Bone marrow (tissue), 2 donors: ENCODE measurements at regions not wholly inside any gene's neighbourhood (a gene's known extent, or its start where the extent isn't known, plus 50 kb on each side); places are given as distances from the start of the nearest gene placed in this dataset.
"Not testable (repeated sequence)": the region's sequence is repeated elsewhere in the genome, so short reads cannot be mapped to it uniquely, and the experiment has no call there.

ENCODE experiments used
- DNase-seq, 2 donors: peaks; one replicate each; lab custom pipeline; 2025; lab: John Stamatoyannopoulos, UW

DNA sequence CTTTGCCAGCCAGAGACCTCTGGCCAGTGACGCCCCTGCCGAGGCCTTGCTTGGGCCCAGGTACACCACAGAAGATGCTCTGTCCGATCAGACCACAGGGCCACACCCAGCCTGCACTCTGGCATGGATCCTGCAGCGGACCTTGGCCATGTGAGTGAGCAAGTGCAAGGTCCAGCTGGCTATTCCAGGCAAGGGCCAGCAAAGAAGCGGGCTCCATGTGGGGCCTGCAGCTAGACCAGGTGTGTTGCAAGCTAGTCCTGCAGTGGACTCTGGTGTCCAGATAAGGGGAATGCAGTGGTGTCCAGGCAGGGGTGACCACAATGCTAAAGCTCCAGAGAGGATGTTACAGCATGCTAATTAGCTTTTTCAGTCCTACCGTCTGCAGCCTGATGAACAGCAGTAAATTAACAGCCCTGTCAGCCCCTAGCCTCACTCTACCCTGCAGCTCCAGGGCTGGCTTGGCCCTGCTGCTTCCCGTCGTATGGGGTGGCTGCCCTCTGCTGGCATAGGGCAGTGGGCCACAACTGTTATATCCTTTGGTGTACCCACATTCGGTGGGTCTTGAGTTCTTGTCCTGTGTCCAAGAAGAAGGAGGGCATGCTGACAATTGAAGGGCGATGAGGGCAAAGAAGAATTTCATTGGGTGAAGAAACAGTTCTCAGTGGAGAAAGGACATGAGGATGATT is 284.5 kb upstream of the POU5F2 start:
- no peak for DNase-seq

DNA sequence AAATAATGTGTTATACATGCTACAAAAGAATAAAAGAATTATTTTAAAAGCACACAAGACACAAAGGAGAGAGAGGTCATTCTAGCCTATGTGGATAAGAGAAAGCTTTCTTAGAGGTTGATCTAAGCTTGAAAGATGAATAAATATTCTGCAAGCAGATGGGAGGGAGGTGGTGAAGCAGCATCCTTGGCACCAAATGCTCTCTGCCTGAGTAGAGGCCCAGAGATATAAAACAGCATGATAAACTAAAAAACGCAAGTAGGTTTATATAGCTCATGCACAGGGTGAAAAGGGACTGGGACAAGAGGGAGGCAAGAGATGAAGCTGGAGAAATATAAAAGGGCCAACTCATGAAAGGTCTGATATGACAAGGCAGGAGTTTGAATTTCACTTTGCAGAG is 283.2 kb upstream of the POU5F2 start:
- no peak for DNase-seq

GRCh38 chr5:94024101-94024500 is 282.7 kb upstream of the POU5F2 start:
- no peak for DNase-seq

DNA sequence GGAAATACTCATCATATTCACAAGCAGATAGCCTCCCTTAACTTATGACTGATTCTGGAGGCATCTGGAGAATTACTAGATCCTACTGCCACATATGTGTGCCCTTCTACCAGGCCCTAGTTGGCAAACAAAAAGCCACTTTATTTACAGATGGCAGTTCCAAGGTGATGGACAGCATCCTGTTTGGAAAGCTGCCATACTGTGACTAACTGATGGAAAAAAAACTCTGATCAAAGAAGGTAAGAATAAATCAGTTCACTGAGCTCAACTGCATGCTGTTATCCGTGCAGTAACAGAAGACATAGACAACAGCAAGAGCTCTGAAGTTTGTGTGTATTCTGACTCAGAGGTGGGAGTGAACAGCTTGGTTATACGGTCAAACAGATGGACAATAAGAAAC is 279.8 kb upstream of the POU5F2 start:
- no peak for DNase-seq

GRCh38 chr5:94017579-94017978 is 276.2 kb upstream of the POU5F2 start:
- no peak for DNase-seq

DNA sequence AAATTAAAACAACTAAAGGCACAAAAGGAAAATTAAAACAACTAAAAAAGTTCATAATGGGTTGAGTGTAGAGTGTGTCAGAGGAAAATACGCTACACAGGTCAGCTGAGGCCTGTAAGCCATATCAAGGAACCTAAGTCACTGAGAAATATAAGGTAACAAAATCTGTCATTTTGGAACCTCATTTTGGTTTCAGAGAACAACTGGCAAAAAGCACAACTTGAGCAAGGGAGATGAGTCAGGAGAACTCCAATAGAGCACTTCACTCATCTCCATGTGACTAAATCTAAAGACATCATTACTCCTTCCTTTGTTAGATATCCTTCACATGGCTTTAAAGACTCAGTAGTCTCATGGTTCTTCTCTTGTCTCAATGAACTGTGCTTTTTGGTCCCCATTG is 269.4 kb upstream of the POU5F2 start:
- no peak for DNase-seq

- no peak for DNase-seq
These were observed 267.8 kb upstream of the POU5F2 start for GRCh38 chr5:94009161-94009560.

DNA sequence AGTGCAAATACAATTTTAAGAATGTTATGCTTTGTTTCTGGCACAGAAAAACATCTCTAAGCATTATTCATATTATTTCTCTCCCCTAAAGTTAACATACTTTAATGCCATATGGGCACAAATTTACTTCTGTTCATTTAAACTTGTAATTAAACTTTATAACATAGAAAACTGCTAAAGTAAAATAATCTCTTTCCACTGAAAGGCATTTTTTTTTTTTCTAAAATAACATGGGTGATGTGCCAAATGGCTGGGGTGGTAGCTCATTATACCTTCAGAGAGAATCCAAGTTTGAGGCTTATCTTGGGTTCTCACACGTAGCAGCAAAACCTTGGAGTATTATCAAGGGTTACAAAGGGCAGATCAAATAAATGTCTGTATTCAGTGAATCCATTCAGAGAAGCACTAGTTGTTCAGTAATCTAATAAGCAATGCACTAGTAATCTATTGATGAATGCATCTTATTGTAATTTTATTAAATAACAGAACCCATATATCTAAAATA is 257.6 kb upstream of the POU5F2 start:
- no peak for DNase-seq

- no peak for DNase-seq
These were observed 256.2 kb upstream of the POU5F2 start for GRCh38 chr5:93997562-93997961.

- no peak for DNase-seq
These were observed 253.8 kb upstream of the POU5F2 start for GRCh38 chr5:93995126-93995621.

DNA sequence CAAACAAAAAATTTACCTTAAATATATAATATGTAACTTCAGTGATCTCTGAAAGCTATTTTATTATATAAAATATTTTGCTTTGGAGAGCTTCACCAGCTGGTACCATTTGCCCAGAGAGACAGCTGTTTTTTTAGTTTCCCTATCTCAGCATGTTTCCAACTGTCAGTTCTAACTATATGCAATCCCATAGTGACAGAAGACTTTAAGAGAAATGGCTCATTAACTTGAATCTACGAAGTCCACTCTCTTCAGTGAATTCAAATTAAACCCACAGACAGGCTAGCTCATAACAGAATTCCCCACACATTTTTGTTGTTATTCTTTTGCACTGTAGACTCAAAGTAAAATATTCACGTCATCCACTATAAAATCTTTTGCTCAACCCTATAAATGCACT is 251.8 kb upstream of the POU5F2 start:
- no peak for DNase-seq

- DNase-seq: no peak
These were observed 249.2 kb upstream of the POU5F2 start for GRCh38 chr5:93990504-93991070.

DNA sequence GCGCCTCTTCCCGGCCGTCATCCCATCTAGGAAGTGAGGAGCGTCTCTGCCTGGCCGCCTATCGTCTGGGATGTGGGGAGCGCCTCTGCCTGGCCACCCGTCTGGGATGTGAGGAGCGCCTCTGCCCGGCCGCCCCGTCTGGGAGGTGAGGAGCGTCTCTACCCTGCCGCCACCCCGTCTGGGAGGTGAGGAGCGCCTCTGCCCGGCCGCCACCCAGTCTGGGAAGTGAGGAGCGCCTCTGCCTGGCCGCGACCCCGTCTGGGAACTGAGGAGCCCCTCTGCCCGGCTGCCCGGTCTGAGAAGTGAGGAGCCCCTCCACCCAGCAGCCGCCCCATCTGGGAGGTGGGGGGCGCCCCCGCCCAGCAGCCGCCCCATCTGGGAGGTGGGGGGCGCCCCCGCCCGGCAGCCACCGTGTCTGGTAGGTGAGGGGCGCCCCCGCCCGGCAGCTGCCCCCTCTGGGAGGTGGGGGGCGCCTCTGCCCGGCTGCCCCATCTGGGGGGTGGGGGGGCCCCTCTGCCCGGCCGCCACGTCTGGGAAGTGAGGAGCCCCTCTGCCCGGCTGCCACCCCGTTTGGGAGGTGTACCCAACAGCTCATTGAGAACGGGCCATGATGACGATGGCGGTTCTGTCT is 244.7 kb upstream of the POU5F2 start:
- not testable (repeated sequence) for DNase-seq

GRCh38 chr5:93978222-93978621 is 236.8 kb upstream of the POU5F2 start:
- DNase-seq: no peak

GRCh38 chr5:93967923-93968322 is 226.5 kb upstream of the POU5F2 start:
- no peak for DNase-seq

GRCh38 chr5:93964421-93964820 is 223.0 kb upstream of the POU5F2 start:
- no peak for DNase-seq

GRCh38 chr5:93960042-93960441 is 218.6 kb upstream of the POU5F2 start:
- no peak for DNase-seq

DNA sequence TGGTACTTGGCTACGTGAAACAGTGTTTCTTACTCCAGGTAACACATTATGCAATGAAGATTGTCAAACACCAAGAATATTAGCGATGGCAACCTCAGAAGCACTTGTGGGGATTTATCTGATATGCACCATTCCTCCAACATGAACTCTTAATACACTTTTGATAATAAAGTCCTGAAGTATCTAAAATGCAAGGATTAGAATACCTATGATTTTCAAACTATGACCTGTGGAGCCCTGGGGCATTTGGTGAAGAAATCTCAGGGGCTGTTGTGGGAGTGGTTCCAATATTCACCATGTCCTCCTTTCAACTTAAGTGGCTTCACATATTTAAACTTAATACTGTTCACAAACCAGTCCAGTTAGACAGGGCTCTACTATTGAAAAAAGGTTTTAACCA is 214.6 kb upstream of the POU5F2 start:
- DNase-seq: no peak

DNA sequence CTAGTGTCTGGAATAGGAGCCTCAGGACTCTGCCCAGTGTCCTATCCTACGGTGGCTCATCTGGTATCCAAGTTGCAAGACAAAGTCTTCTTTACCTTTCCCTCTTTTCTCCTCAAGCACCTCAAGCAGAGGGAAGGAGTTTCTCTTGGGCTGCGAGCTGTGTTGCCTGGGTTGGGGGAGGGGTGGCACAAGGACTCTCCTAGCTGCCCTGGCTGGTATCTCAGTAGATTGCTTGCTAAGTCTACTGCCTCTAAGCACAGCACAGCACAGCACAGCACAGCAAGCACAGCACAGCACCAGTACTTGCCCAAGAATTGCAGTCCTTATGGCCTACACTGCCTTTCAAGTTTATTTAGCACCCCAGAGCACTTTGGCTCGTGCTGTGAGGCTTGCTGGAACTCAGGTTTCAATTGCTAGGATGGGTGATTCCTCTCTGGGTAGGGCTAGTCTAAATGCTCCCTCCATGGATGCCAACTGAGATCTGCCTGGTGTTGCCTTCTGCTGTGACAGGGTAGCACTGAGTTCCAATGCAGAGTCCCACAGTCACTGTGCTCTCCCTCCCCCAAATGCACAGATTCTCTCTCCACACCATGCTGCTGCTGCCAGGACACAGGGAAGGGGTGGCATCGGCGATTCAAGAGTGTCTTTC is 213.1 kb upstream of the POU5F2 start:
- no peak for DNase-seq

DNA sequence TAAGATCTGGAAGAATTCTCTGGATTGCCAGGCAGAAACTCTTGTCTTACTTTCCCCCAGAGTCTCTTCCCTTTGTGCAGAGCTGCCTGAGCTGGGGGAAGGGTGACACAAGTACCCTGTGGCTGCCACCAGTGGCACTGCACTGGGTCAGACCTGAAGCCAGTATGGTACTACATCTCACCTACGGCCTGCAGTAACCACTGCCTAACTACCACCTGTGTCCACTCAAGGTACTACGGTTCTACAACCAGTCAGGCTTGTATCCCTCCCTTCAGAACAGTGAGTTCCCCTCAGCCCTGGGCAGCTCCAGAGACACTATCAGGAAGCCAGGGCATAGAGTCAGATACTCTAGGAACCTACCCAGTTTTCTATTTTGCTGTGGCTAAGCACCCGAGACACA is 212.0 kb upstream of the POU5F2 start:
- DNase-seq: no peak

GRCh38 chr5:93941897-93942296 is 200.5 kb upstream of the POU5F2 start:
- no peak for DNase-seq

- DNase-seq: not testable (repeated sequence)
These were observed 191.9 kb upstream of the POU5F2 start for GRCh38 chr5:93933269-93933668.

GRCh38 chr5:93930098-93930497 is 188.7 kb upstream of the POU5F2 start:
- no peak for DNase-seq
